Mesendoderm (in vitro differentiated cells): ENCODE measurements at regions not wholly inside any gene's neighbourhood (a gene's known extent, or its start where the extent isn't known, plus 50 kb on each side); places are given as distances from the start of the nearest gene placed in this dataset.
A peak's percentile ranks its signal among the peaks of the same experiment; 100 is the strongest.

Experiments used
- DNase-seq: peaks from one replicate; pipeline ENCODE4 v3.0.0; 2013
- H2AK5ac ChIP-seq: 2 replicates; pipeline ENCODE4 v1.6.1; 2013; ENCODE audit warnings: low read length, inconsistent platforms
- H2BK120ac ChIP-seq: 2 replicates; pipeline ENCODE4 v1.6.1; 2013; ENCODE audit warnings: low read depth, mild to moderate bottlenecking, low read length, moderate library complexity, mixed read lengths
- H2BK15ac ChIP-seq: replicated peaks from 2 replicates; pipeline ENCODE4 v1.6.1; 2013; ENCODE audit warnings: low read depth, mild to moderate bottlenecking, moderate library complexity
- H2BK5ac ChIP-seq: 2 replicates; pipeline ENCODE4 v1.6.1; 2013; ENCODE audit warnings: low read length, inconsistent platforms
- H3K18ac ChIP-seq: 2 replicates; pipeline ENCODE4 v1.6.1; 2013; ENCODE audit warnings: mild to moderate bottlenecking, low read length, mixed read lengths
- H3K23ac ChIP-seq: one replicate; pipeline ENCODE4 v1.6.1; 2013; ENCODE audit warnings: low read length
- H3K27ac ChIP-seq: 2 replicates; pipeline ENCODE4 v1.5.1; 2013; ENCODE audit warnings: low read depth, mild to moderate bottlenecking, inconsistent platforms, low read length, moderate library complexity
- H3K27me3 ChIP-seq: 2 replicates; pipeline ENCODE4 v1.6.1; 2013; ENCODE audit warnings: low read length, control low read depth, mild to moderate bottlenecking, inconsistent platforms; ENCODE audit not compliant: insufficient read depth, poor library complexity
- H3K36me3 ChIP-seq: 2 replicates; pipeline ENCODE4 v1.6.1; 2013; ENCODE audit warnings: low read length, inconsistent platforms; ENCODE audit not compliant: control insufficient read depth, insufficient read depth
- H3K4ac ChIP-seq: one replicate; pipeline ENCODE4 v1.6.1; 2013; ENCODE audit warnings: low read depth, mild to moderate bottlenecking, low read length, moderate library complexity
- H3K4me1 ChIP-seq: 2 replicates; pipeline ENCODE4 v1.6.1; 2013; ENCODE audit warnings: low read depth, low read length, inconsistent platforms; ENCODE audit not compliant: control insufficient read depth
- H3K4me2 ChIP-seq: 2 replicates; pipeline ENCODE4 v1.6.1; 2013; ENCODE audit warnings: low read length
- H3K4me3 ChIP-seq: 2 replicates; pipeline ENCODE4 v1.5.1; 2013; ENCODE audit warnings: mild to moderate bottlenecking, low read length
- H3K56ac ChIP-seq: one replicate; pipeline ENCODE4 v1.6.1; 2013; ENCODE audit warnings: low read length
- H3K79me1 ChIP-seq: 2 replicates; pipeline ENCODE4 v1.6.1; 2013; ENCODE audit warnings: low read length, inconsistent platforms
- H3K79me2 ChIP-seq: 2 replicates; pipeline ENCODE4 v1.6.1; 2013; ENCODE audit warnings: mild to moderate bottlenecking, low read length; ENCODE audit not compliant: control insufficient read depth, insufficient read depth
- H3K9ac ChIP-seq: 2 replicates; pipeline ENCODE4 v1.6.1; 2013; ENCODE audit warnings: low read length, inconsistent platforms
- H4K5ac ChIP-seq: one replicate; pipeline ENCODE4 v1.6.1; 2013; ENCODE audit warnings: low read length
- H4K8ac ChIP-seq: one replicate; pipeline ENCODE4 v1.6.1; 2013; ENCODE audit warnings: low read depth, mild to moderate bottlenecking, control low read depth, low read length, moderate library complexity
- WGBS: extraction: QIAGEN DNeasy Blood & Tissue Kit; methylation state at CpG from one replicate; pipeline ENCODE4 v1.1.7; 2013; ENCODE audit warnings: low lambda C conversion rate, missing lambda C conversion rate; ENCODE audit not compliant: insufficient coverage; ENCODE audit errors: extremely low coverage; 5-methylcytosine and 5-hydroxymethylcytosine counted together

DNA sequence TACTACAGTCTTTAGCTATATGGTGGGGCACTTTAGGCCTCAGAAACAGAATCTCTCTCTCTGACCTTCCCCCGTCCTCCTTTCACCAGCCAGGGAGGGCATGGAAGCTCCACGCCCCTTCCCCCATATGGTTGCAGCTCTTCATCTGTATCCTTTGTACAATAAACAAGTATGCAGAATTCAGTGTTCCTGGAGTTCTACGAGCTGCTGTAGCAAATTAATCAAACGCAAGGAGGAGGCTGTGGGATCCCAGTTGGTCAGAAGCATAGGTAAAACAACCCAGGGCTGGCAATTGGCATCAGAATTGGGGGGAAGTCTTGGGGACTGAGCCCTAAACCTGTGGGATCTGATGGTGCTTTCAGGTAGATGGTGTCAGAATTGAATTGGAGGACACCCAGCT lies 163.7 kb upstream of the NLRP1 start:
- Histone ChIP-seq H3K9ac (no peak overlapping the region), H3K27me3 (no peaks in the 10 kb centered on the region), H3K79me2 (no peaks in the 10 kb centered on the region)

GRCh38 chr17:5753421-5753820 lies 169.1 kb upstream of the NLRP1 start:
- no peaks in the 10 kb centered on the region for H3K27me3 ChIP-seq
- WGBS, result no CpG with 5 or more reads among the region's 2 CpGs
- H3K4me3 ChIP-seq, result no peak overlapping the region

More for the DNA sequence above, 163.7 kb upstream of the NLRP1 start:
- no peak overlapping the region for H4K8ac ChIP-seq
- H3K36me3 ChIP-seq, result no peaks in the 10 kb centered on the region
- no peak overlapping the region for H2AK5ac ChIP-seq
- H3K18ac ChIP-seq, result no peak overlapping the region
- WGBS, result no CpG with 5 or more reads among the region's 4 CpGs
- H3K79me1 ChIP-seq, result no peaks in the 10 kb centered on the region
- no peak for DNase-seq
- no peak overlapping the region for H2BK5ac ChIP-seq
- no peak overlapping the region for H4K5ac ChIP-seq
- no peak overlapping the region for H3K23ac ChIP-seq
- no peak overlapping the region for H3K4ac ChIP-seq
- H2BK15ac ChIP-seq, result no peak overlapping the region
- H2BK120ac ChIP-seq, result no peak overlapping the region
- H3K56ac ChIP-seq, result no peak overlapping the region
- H3K4me2 ChIP-seq, result no peak overlapping the region
- H3K4me3 ChIP-seq, result no peak overlapping the region
- no peaks in the 10 kb centered on the region for H3K4me1 ChIP-seq
- H3K27ac ChIP-seq, result no peak overlapping the region

GRCh38 chr17:5757314-5757907 lies 173.1 kb upstream of the NLRP1 start:
- Histone ChIP-seq H4K8ac (no peak overlapping the region), H3K79me2 (no peaks in the 10 kb centered on the region), H3K79me1 (no peaks in the 10 kb centered on the region), H3K4me3 (no peak overlapping the region), H3K18ac (no peak overlapping the region), H3K27ac (no peak overlapping the region), H3K4me1 (no peaks in the 10 kb centered on the region), H3K27me3 (no peaks in the 10 kb centered on the region), H2AK5ac (no peak overlapping the region), H2BK5ac (no peak overlapping the region), H3K4ac (no peak overlapping the region), H4K5ac (no peak overlapping the region), H3K56ac (no peak overlapping the region), H3K23ac (no peak overlapping the region), H2BK15ac (no peak overlapping the region), H2BK120ac (no peak overlapping the region), H3K36me3 (no peaks in the 10 kb centered on the region), H3K9ac (no peak overlapping the region), H3K4me2 (no peak overlapping the region)
- no CpG with 5 or more reads among the region's 8 CpGs for WGBS
- no peak for DNase-seq

More at GRCh38 chr17:5753421-5753820, 169.1 kb upstream of the NLRP1 start:
- Histone ChIP-seq H2BK120ac (no peak overlapping the region), H2BK5ac (no peak overlapping the region), H3K36me3 (no peaks in the 10 kb centered on the region), H2BK15ac (no peak overlapping the region), H4K5ac (no peak overlapping the region), H3K27ac (no peak overlapping the region), H3K4ac (no peak overlapping the region), H2AK5ac (no peak overlapping the region), H3K79me1 (no peaks in the 10 kb centered on the region), H3K18ac (no peak overlapping the region), H3K4me1 (no peaks in the 10 kb centered on the region), H3K9ac (no peak overlapping the region), H3K79me2 (no peaks in the 10 kb centered on the region), H3K23ac (no peak overlapping the region), H4K8ac (no peak overlapping the region), H3K4me2 (no peak overlapping the region), H3K56ac (no peak overlapping the region)
- DNase-seq, result no peak

- Histone ChIP-seq H4K8ac (no peak overlapping the region), H2BK120ac (no peak overlapping the region), H3K4me1 (no peaks in the 10 kb centered on the region), H2AK5ac (no peak overlapping the region), H2BK15ac (no peak overlapping the region), H3K36me3 (no peaks in the 10 kb centered on the region), H3K4me2 (no peak overlapping the region), H4K5ac (no peak overlapping the region), H3K4me3 (no peak overlapping the region), H3K27ac (no peak overlapping the region), H3K4ac (no peak overlapping the region), H3K56ac (no peak overlapping the region), H3K18ac (no peak overlapping the region), H3K79me1 (no peaks in the 10 kb centered on the region), H3K79me2 (no peaks in the 10 kb centered on the region), H2BK5ac (no peak overlapping the region), H3K27me3 (no peaks in the 10 kb centered on the region), H3K9ac (no peak overlapping the region), H3K23ac (no peak overlapping the region)
- peak; percentile 95 for DNase-seq
Measured at GRCh38 chr17:5758651-5759050, 174.3 kb upstream of the NLRP1 start.

DNA sequence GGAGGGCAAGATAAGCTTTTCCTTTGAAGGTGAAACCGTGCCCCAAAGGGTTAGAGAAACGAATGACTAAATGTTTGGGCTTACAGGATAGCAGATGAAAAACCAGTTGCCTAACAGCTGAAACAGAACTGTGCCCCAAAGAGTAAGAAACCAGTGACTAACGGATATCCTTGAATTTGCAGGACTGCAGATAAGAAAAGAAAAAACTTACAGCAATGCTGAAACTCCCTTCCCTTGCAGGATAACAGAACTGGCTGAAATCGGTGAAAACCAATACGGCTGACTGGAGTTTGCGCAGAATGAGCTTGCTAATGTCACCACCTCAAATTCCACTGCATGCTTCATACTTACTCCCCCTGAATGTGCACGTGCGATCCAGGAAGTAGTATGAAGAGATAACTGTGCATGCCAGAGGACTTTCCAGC lies 175.2 kb upstream of the NLRP1 start:
- H3K27me3 ChIP-seq, result no peaks in the 10 kb centered on the region
- H3K56ac ChIP-seq, result no peak overlapping the region
- H4K8ac ChIP-seq, result no peak overlapping the region
- H3K27ac ChIP-seq, result no peak overlapping the region
- H3K36me3 ChIP-seq, result no peaks in the 10 kb centered on the region
- H2BK5ac ChIP-seq, result no peak overlapping the region
- H2BK120ac ChIP-seq, result no peak overlapping the region
- no peaks in the 10 kb centered on the region for H3K79me1 ChIP-seq
- H2BK15ac ChIP-seq, result no peak overlapping the region
- H3K4me1 ChIP-seq, result no peaks in the 10 kb centered on the region
- no CpG with 5 or more reads among the region's 8 CpGs for WGBS
- no peak overlapping the region for H3K4me2 ChIP-seq
- H3K9ac ChIP-seq, result no peak overlapping the region
- H2AK5ac ChIP-seq, result no peak overlapping the region
- H4K5ac ChIP-seq, result no peak overlapping the region
- no peak for DNase-seq
- no peak overlapping the region for H3K4me3 ChIP-seq
- H3K4ac ChIP-seq, result no peak overlapping the region
- no peak overlapping the region for H3K23ac ChIP-seq
- no peak overlapping the region for H3K18ac ChIP-seq
- H3K79me2 ChIP-seq, result no peaks in the 10 kb centered on the region

DNA sequence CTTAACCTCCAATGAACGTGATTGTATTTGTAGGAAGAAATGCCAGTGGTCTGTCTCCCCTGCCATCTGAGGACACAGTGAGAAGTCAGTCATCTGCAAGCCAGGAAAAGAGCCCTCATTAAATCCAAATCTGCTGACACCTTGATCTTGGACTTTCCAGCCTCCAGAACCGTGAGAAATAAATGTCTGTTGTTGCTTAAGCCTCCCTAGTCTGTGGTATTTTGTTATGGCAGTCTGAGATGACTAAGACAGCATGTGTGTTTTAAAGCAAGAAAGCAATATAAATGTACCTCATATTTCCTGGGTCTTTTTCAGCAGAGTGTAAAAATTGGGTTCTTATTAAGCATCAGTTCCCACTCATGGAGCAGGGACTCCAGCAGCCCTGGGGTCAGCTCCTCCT lies 177.9 kb upstream of the NLRP1 start:
- H3K27me3 ChIP-seq, result no peaks in the 10 kb centered on the region
- no peak overlapping the region for H3K27ac ChIP-seq
- H2AK5ac ChIP-seq, result no peak overlapping the region
- H4K5ac ChIP-seq, result no peak overlapping the region
- no peak overlapping the region for H3K18ac ChIP-seq
- H3K79me1 ChIP-seq, result no peaks in the 10 kb centered on the region
- H3K4me2 ChIP-seq, result no peak overlapping the region
- no peaks in the 10 kb centered on the region for H3K79me2 ChIP-seq
- H3K4me1 ChIP-seq, result no peaks in the 10 kb centered on the region
- no peak overlapping the region for H2BK5ac ChIP-seq
- no peak overlapping the region for H3K9ac ChIP-seq
- DNase-seq, result no peak
- H3K4me3 ChIP-seq, result no peak overlapping the region
- WGBS, result no CpG with 5 or more reads among the region's 2 CpGs
- H2BK15ac ChIP-seq, result no peak overlapping the region
- H2BK120ac ChIP-seq, result no peak overlapping the region
- no peak overlapping the region for H3K4ac ChIP-seq
- no peak overlapping the region for H3K56ac ChIP-seq
- H4K8ac ChIP-seq, result no peak overlapping the region
- H3K36me3 ChIP-seq, result no peaks in the 10 kb centered on the region
- no peak overlapping the region for H3K23ac ChIP-seq
